Upper lobe of left lung (tissue), 4 donors: ENCODE measurements at regions not wholly inside any gene's neighbourhood (a gene's known extent, or its start where the extent isn't known, plus 50 kb on each side); places are given as distances from the start of the nearest gene placed in this dataset.

ENCODE experiments used
- CTCF ChIP-seq, 6 experiments: fragments of 450-650 bp in 4 of 6; fragments of 200-600 bp in 2 of 6; sonication (generic) in 2 of 6; IDR thresholded peaks; one replicate each; pipeline ENCODE4 v1.5.1; 2016 to 2019; ENCODE audit warnings: antibody characterized with exemption in 6 of 6
- EP300 ChIP-seq, 4 donors: sonication (generic); formaldehyde crosslinking; IDR thresholded peaks; one replicate each; pipeline ENCODE4 v1.5.1; 2017; ENCODE audit warnings: antibody characterized with exemption in 4 of 4, control low read depth in 2 of 4
- POLR2A ChIP-seq, 4 donors: fragments of 450-650 bp; IDR thresholded peaks; one replicate each; pipeline ENCODE4 v1.5.1; 2016 to 2017; ENCODE audit warnings: antibody characterized with exemption in 4 of 4, mild to moderate bottlenecking in 2 of 4
- POLR2AphosphoS5 ChIP-seq, 2 donors: sonication (generic); formaldehyde crosslinking; IDR thresholded peaks; one replicate each; pipeline ENCODE4 v1.5.1; 2017; ENCODE audit warnings: antibody characterized with exemption in 2 of 2

- TF ChIP-seq CTCF (IDR thresholded peaks at IDR 0.05) (no peak), POLR2A (IDR thresholded peaks at IDR 0.05) (no peak), POLR2AphosphoS5 (IDR thresholded peaks at IDR 0.05) (no peak), EP300 (IDR thresholded peaks at IDR 0.05) (no peak)
Measured at GRCh38 chr22:42189761-42190160, 59.2 kb upstream of the CYP2D6 start.
